ENCODE measurements at regions not wholly inside any gene's neighbourhood (a gene's known extent, or its start where the extent isn't known, plus 50 kb on each side); places are given as distances from the start of the nearest gene placed in this dataset.

GRCh38 chr10:85259908-85260307 lies 931.5 kb downstream of the CCSER2 start:
- Mint-ChIP-seq H3K9me3 (no peaks in the 10 kb centered on the region), H3K4me1 (no peaks in the 10 kb centered on the region), H3K27me3 (ENCODE audit: low read depth, poor library complexity) (peaks cover 2% of the 10 kb centered on the region), H3K4me3 (no peak overlapping the region), H3K36me3 (ENCODE audit: low read depth) (no peaks in the 10 kb centered on the region), H3K27ac (no peak overlapping the region)
- TF ChIP-seq, protein P1, sequence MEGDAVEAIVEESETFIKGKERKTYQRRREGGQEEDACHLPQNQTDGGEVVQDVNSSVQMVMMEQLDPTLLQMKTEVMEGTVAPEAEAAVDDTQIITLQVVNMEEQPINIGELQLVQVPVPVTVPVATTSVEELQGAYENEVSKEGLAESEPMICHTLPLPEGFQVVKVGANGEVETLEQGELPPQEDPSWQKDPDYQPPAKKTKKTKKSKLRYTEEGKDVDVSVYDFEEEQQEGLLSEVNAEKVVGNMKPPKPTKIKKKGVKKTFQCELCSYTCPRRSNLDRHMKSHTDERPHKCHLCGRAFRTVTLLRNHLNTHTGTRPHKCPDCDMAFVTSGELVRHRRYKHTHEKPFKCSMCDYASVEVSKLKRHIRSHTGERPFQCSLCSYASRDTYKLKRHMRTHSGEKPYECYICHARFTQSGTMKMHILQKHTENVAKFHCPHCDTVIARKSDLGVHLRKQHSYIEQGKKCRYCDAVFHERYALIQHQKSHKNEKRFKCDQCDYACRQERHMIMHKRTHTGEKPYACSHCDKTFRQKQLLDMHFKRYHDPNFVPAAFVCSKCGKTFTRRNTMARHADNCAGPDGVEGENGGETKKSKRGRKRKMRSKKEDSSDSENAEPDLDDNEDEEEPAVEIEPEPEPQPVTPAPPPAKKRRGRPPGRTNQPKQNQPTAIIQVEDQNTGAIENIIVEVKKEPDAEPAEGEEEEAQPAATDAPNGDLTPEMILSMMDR (IDR thresholded peaks at IDR 0.05) = no peak
- no peak for DNase-seq

DNA sequence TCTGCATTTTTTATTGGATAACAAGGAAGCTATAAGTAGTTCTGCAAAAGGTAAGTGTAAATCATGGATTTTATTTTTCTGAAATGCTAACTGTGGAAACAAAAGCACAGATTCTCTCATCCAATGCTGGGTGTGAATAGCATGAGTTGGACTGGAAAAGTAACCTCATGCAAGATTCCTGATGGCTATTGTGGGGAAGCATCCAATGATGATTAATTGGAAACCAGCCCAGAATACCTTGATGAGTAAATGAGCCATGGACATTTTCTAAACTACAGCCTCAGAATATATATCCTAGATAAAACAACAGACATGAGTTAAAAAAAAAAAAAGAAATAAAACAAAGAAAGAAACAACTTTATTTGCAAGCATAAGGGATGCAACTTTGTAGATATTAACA lies 934.6 kb downstream of the CCSER2 start:
- Mint-ChIP-seq H3K9me3 (no peaks in the 10 kb centered on the region), H3K27me3 (ENCODE audit: low read depth, poor library complexity) (peaks cover 7% of the 10 kb centered on the region), H3K4me3 (no peak overlapping the region), H3K36me3 (ENCODE audit: low read depth) (no peaks in the 10 kb centered on the region), H3K27ac (no peak overlapping the region), H3K4me1 (no peaks in the 10 kb centered on the region)
- DNase-seq = no peak
- TF ChIP-seq, protein P1 (IDR thresholded peaks at IDR 0.05) = no peak

DNA sequence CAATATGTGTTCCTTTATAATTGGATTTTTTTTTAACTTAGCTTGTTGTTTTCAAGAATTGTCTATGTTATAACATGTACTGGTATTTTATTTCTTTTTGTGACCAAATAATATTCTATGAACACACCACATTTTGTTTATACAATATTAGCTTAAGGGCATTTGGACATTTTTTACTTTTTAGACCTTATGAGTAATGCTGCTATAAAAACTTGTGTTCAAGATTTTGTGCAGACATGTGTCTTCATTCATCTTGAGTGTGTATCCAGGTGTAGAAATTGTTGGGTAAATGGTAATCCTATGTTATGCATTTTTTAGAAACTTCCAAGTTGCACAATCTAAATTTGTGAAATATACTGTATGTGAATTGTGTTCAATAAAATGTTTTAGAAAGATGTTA lies 936.7 kb downstream of the CCSER2 start:
- Mint-ChIP-seq H3K27ac (no peak overlapping the region), H3K27me3 (ENCODE audit: low read depth, poor library complexity) (peaks cover 7% of the 10 kb centered on the region), H3K4me3 (no peak overlapping the region), H3K9me3 (peaks cover 14% of the 10 kb centered on the region), H3K4me1 (no peaks in the 10 kb centered on the region), H3K36me3 (ENCODE audit: low read depth) (no peaks in the 10 kb centered on the region)
- DNase-seq = no peak
- TF ChIP-seq, protein P1 (IDR thresholded peaks at IDR 0.05) = no peak

- Mint-ChIP-seq H3K27ac (no peak overlapping the region), H3K27me3 (ENCODE audit: low read depth, poor library complexity) (peaks cover 7% of the 10 kb centered on the region), H3K36me3 (ENCODE audit: low read depth) (peaks cover 6% of the 10 kb centered on the region), H3K4me3 (no peak overlapping the region), H3K9me3 (peaks cover 28% of the 10 kb centered on the region), H3K4me1 (no peaks in the 10 kb centered on the region)
- TF ChIP-seq, protein P1 (IDR thresholded peaks at IDR 0.05) = no peak
- DNase-seq = no peak
Measured at GRCh38 chr10:85266808-85267207, 938.4 kb downstream of the CCSER2 start.

DNA sequence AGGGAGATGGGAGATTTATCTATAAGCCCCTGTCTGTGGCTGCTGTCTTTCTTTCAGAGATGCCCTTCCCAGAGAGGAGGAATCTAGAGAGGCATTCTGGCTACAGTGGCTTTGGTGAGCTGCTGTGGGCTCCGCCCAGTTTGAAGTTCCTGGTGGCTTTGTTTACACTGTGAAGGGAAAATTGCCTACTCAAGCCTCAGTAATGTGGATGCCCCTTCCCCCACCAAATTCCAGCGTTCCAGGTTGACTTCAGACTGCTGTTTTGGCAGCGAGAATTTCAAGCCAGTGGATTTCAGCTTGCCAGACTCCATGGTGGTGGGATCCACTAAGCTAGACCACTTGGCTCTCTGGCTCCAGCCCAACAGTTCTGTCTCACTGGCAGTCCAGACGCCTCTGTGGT lies 951.6 kb downstream of the CCSER2 start:
- Mint-ChIP-seq H3K27ac (no peak overlapping the region), H3K36me3 (ENCODE audit: low read depth) (no peaks in the 10 kb centered on the region), H3K4me1 (peaks cover 21% of the 10 kb centered on the region), H3K9me3 (peaks cover 6% of the 10 kb centered on the region), H3K27me3 (ENCODE audit: low read depth, poor library complexity) (no peaks in the 10 kb centered on the region), H3K4me3 (no peak overlapping the region)
- DNase-seq = no peak
- TF ChIP-seq, protein P1 (IDR thresholded peaks at IDR 0.05) = no peak
